ENCODE measurements at regions not wholly inside any gene's neighbourhood (a gene's known extent, or its start where the extent isn't known, plus 50 kb on each side); places are given as distances from the start of the nearest gene placed in this dataset.

DNA sequence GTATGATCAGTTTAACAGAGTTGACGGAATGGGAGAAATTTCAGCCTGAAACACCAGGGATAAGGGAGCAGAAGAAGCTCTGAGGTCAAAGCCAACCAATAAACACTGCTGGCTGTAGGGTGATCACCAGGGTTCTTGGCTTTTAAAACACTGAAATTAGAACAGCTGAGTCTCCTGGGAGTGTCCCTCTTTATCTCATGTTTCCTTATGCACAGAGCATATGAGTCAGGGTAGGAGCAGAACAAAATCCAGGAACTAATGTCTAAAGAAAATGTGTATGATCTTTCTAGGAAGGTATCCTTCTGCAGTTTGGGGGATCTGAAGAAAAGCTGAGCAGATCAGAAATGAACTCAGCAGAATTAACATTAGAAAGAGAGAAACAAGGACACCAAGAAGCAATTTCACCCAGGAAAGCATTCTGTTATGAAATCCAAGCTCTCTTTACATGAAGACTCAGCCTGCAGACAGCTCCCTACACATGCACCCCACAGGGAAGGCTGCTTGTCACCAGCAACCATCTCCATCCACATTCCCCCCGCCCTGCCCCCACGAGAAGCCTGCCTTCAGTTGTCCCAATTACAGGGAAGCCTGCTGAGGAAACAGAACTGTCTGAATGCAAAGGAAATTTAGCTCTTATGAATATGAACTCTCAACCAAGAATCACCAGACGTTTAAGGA lies 469.7 kb downstream of the PDCD6IP start:
- H3K9me3 ChIP-seq (ENCODE audit: control insufficient read depth, insufficient read depth, low read depth, low read length), result no peaks in the 10 kb centered on the region
- TF ChIP-seq, protein P1, sequence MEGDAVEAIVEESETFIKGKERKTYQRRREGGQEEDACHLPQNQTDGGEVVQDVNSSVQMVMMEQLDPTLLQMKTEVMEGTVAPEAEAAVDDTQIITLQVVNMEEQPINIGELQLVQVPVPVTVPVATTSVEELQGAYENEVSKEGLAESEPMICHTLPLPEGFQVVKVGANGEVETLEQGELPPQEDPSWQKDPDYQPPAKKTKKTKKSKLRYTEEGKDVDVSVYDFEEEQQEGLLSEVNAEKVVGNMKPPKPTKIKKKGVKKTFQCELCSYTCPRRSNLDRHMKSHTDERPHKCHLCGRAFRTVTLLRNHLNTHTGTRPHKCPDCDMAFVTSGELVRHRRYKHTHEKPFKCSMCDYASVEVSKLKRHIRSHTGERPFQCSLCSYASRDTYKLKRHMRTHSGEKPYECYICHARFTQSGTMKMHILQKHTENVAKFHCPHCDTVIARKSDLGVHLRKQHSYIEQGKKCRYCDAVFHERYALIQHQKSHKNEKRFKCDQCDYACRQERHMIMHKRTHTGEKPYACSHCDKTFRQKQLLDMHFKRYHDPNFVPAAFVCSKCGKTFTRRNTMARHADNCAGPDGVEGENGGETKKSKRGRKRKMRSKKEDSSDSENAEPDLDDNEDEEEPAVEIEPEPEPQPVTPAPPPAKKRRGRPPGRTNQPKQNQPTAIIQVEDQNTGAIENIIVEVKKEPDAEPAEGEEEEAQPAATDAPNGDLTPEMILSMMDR (IDR thresholded peaks at IDR 0.05), result no peak
- TF ChIP-seq POLR2AphosphoS5 (IDR thresholded peaks at IDR 0.05; ENCODE audit: low read depth, low read length) (no peak), TCF7L2 (IDR thresholded peaks at IDR 0.05; ENCODE audit: low read depth, low read length) (no peak), SIN3A (IDR thresholded peaks at IDR 0.05; ENCODE audit: borderline replicate concordance, insufficient read depth, low read depth, low read length) (no peak)
- TF ChIP-seq, protein P2, sequence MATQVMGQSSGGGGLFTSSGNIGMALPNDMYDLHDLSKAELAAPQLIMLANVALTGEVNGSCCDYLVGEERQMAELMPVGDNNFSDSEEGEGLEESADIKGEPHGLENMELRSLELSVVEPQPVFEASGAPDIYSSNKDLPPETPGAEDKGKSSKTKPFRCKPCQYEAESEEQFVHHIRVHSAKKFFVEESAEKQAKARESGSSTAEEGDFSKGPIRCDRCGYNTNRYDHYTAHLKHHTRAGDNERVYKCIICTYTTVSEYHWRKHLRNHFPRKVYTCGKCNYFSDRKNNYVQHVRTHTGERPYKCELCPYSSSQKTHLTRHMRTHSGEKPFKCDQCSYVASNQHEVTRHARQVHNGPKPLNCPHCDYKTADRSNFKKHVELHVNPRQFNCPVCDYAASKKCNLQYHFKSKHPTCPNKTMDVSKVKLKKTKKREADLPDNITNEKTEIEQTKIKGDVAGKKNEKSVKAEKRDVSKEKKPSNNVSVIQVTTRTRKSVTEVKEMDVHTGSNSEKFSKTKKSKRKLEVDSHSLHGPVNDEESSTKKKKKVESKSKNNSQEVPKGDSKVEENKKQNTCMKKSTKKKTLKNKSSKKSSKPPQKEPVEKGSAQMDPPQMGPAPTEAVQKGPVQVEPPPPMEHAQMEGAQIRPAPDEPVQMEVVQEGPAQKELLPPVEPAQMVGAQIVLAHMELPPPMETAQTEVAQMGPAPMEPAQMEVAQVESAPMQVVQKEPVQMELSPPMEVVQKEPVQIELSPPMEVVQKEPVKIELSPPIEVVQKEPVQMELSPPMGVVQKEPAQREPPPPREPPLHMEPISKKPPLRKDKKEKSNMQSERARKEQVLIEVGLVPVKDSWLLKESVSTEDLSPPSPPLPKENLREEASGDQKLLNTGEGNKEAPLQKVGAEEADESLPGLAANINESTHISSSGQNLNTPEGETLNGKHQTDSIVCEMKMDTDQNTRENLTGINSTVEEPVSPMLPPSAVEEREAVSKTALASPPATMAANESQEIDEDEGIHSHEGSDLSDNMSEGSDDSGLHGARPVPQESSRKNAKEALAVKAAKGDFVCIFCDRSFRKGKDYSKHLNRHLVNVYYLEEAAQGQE (IDR thresholded peaks at IDR 0.05; ENCODE audit: insufficient read depth in 1 of 2, low read depth in 2 of 2, low read length in 1 of 2), result no peak
- ATAC-seq (no peak), DNase-seq (ENCODE audit: low read depth, low spot score) (no peak)
- no TSS peak for BruUV-seq (replicated peaks)
- ChIA-PET POLR2A (no interaction called here), CTCF (no interaction called here)
- no peaks in the 10 kb centered on the region for H3K4me1 ChIP-seq (ENCODE audit: control insufficient read depth, insufficient read depth, low read length)
- no peak overlapping the region for H3K27ac ChIP-seq (ENCODE audit: low read length)
- no peak overlapping the region for H3K4me3 ChIP-seq (ENCODE audit: low read depth in 2 of 2, low read length in 2 of 2)
- no peaks in the 10 kb centered on the region for H3K36me3 ChIP-seq (ENCODE audit: control insufficient read depth, insufficient read depth, low read length)
- H3K27me3 ChIP-seq (ENCODE audit: control insufficient read depth, insufficient read depth, low read length), result no peaks in the 10 kb centered on the region
- in situ Hi-C loops (cut with HindIII; ENCODE audit: low pct_unique_long_range_greater_than_20kb, low sequenced_read_pairs), result no loop called here
- intact Hi-C loops (cut with micrococcal nuclease; ENCODE audit: unreplicated experiment), result loop anchor here (10.0 kb wide), 1 partner anchor 417 kb away; no protein-coding TSS in a partner anchor

DNA sequence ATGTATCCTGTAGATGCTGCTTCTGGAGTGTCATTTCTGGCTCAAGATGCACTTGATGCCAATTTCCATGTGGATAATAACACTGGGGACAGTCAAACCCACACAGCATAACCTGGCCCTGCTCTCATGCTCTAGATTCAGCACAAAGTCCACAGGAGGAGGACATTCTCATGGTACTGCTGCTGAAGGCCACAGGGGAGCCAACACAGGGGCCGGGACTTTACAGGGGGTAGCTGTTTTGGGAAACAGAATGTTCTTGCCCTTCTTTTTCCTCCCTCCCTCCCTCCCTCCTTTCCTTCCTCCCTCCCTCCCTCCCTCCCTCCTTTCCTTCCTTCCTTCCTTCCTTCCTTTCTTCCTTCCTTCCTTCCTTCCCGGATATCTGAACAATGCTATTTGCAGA lies 477.4 kb downstream of the PDCD6IP start:
- TF ChIP-seq SIN3A (IDR thresholded peaks at IDR 0.05; ENCODE audit: borderline replicate concordance, insufficient read depth, low read depth, low read length) (no peak), POLR2AphosphoS5 (IDR thresholded peaks at IDR 0.05; ENCODE audit: low read depth, low read length) (no peak), TCF7L2 (IDR thresholded peaks at IDR 0.05; ENCODE audit: low read depth, low read length) (no peak)
- TF ChIP-seq, protein P1 (IDR thresholded peaks at IDR 0.05), result no peak
- TF ChIP-seq, protein P2 (IDR thresholded peaks at IDR 0.05; ENCODE audit: insufficient read depth in 1 of 2, low read depth in 2 of 2, low read length in 1 of 2), result no peak
- intact Hi-C loops (cut with micrococcal nuclease; ENCODE audit: unreplicated experiment) (no loop called here), in situ Hi-C loops (cut with HindIII; ENCODE audit: low pct_unique_long_range_greater_than_20kb, low sequenced_read_pairs) (no loop called here)
- no TSS peak for BruUV-seq (replicated peaks)
- H3K36me3 ChIP-seq (ENCODE audit: control insufficient read depth, insufficient read depth, low read length), result no peaks in the 10 kb centered on the region
- ChIA-PET CTCF (no interaction called here), POLR2A (no interaction called here)
- ATAC-seq (no peak), DNase-seq (ENCODE audit: low read depth, low spot score) (no peak)
- H3K4me1 ChIP-seq (ENCODE audit: control insufficient read depth, insufficient read depth, low read length), result no peaks in the 10 kb centered on the region
- no peaks in the 10 kb centered on the region for H3K9me3 ChIP-seq (ENCODE audit: control insufficient read depth, insufficient read depth, low read depth, low read length)
- H3K27ac ChIP-seq (ENCODE audit: low read length), result no peak overlapping the region
- H3K4me3 ChIP-seq (ENCODE audit: low read depth in 2 of 2, low read length in 2 of 2), result no peak overlapping the region
- no peaks in the 10 kb centered on the region for H3K27me3 ChIP-seq (ENCODE audit: control insufficient read depth, insufficient read depth, low read length)
